H1 (cell line): ENCODE measurements at regions not wholly inside any gene's neighbourhood (a gene's known extent, or its start where the extent isn't known, plus 50 kb on each side); places are given as distances from the start of the nearest gene placed in this dataset.

Experiments used
- CTCF ChIA-PET: fragments of 300-600 bp; sonication (Branson Sonifier 250); formaldehyde crosslinking; loops from one replicate; lab custom pipeline; 2021; ENCODE audit not compliant: partially characterized antibody; lab: Charles Lee
- POLR2A ChIA-PET: fragments of 300-600 bp; sonication (Branson Sonifier 250); formaldehyde crosslinking; loops from one replicate; lab custom pipeline; 2021; ENCODE audit warnings: inconsistent platforms; ENCODE audit not compliant: partially characterized antibody; lab: Charles Lee
- DNase-seq, 2 experiments: peaks; one replicate each; pipeline versions ENCODE4 v3.0.0 to v3.0.0-alpha.2; 2010 to 2022; ENCODE audit warnings: low spot score in 2 of 2, low read depth in 1 of 2, mixed read lengths in 1 of 2
- FAIRE-seq: peaks from 2 replicates; lab custom pipeline; 2011; peaks lifted over from hg19 to GRCh38; lab: Jason Lieb, UNC
- H2AFZ ChIP-seq: 2 replicates; pipeline ENCODE4 v1.8.1; 2012; ENCODE audit warnings: low read length, inconsistent platforms
- H2AK5ac ChIP-seq: 2 replicates; pipeline ENCODE4 v1.6.1; 2013; ENCODE audit warnings: low read depth, low read length
- H2BK120ac ChIP-seq: replicated peaks from 2 replicates; pipeline ENCODE3; 2013; ENCODE audit warnings: low read depth, low read length, inconsistent platforms
- H2BK12ac ChIP-seq: 2 replicates; pipeline ENCODE4 v1.6.1; 2013; ENCODE audit warnings: low read depth, low read length
- H2BK15ac ChIP-seq: 2 replicates; pipeline ENCODE4 v1.6.1; 2013; ENCODE audit warnings: low read length
- H2BK20ac ChIP-seq: 2 replicates; pipeline ENCODE4 v1.6.1; 2013; ENCODE audit warnings: low read length
- H2BK5ac ChIP-seq: 2 replicates; pipeline ENCODE4 v1.6.1; 2013; ENCODE audit warnings: low read depth, low read length
- H3K14ac ChIP-seq: 2 replicates; pipeline ENCODE4 v1.6.1; 2013; ENCODE audit warnings: inconsistent platforms; ENCODE audit not compliant: insufficient read length
- H3K18ac ChIP-seq: 2 replicates; pipeline ENCODE4 v1.6.1; 2013; ENCODE audit warnings: low read length; ENCODE audit errors: extremely low read depth
- H3K23ac ChIP-seq: 2 replicates; pipeline ENCODE4 v1.6.1; 2013; ENCODE audit warnings: inconsistent platforms; ENCODE audit not compliant: insufficient read length
- H3K23me2 ChIP-seq: 2 replicates; pipeline ENCODE4 v1.6.1; 2013; ENCODE audit warnings: low read depth, low read length
- H3K27ac ChIP-seq: 2 replicates; pipeline ENCODE4 v1.6.1; 2011; ENCODE audit warnings: low read depth, low read length, inconsistent platforms
- H3K27me3 ChIP-seq, 4 experiments: replicated peaks in 1 of 4; 1 replicate in 1 of 4; 2 replicates in 3 of 4; pipeline versions ENCODE4 v1.6.1 to v1.8.1; 2011 to 2013; ENCODE audit warnings: low read length in 3 of 4, mild to moderate bottlenecking in 3 of 4, inconsistent platforms in 2 of 4, mixed read lengths in 2 of 4, moderate library complexity in 1 of 4; ENCODE audit not compliant: control insufficient read depth in 3 of 4, insufficient read depth in 3 of 4; ENCODE audit errors: extremely low read depth in 1 of 4
- H3K36me3 ChIP-seq, 4 experiments: 2 replicates each; pipeline versions ENCODE4 v1.6.1 to v1.8.1; 2011 to 2013; ENCODE audit warnings: mild to moderate bottlenecking in 4 of 4, low read length in 3 of 4, moderate library complexity in 2 of 4, control low read depth in 1 of 4, inconsistent platforms in 1 of 4; ENCODE audit not compliant: insufficient read depth in 4 of 4, control insufficient read depth in 2 of 4
- H3K4ac ChIP-seq: replicated peaks from 2 replicates; pipeline ENCODE3; 2013; ENCODE audit warnings: low read length, low read depth, mixed read lengths, inconsistent platforms; ENCODE audit not compliant: insufficient read length
- H3K4me1 ChIP-seq, 4 experiments: replicated peaks in 1 of 4; 1 replicate in 1 of 4; 2 replicates in 3 of 4; pipeline versions ENCODE4 v1.6.1 to v1.8.1; 2011 to 2013; ENCODE audit warnings: low read length in 3 of 4, inconsistent platforms in 2 of 4, mixed read lengths in 1 of 4; ENCODE audit not compliant: insufficient read depth in 4 of 4, control insufficient read depth in 3 of 4
- H3K4me2 ChIP-seq, 2 experiments: 2 replicates each; pipeline versions ENCODE4 v1.6.1 to v1.8.1; 2011 to 2013; ENCODE audit warnings: low read depth in 2 of 2, low read length in 2 of 2, control low read depth in 1 of 2, inconsistent platforms in 1 of 2, mild to moderate bottlenecking in 1 of 2; ENCODE audit not compliant: insufficient read depth in 1 of 2
- H3K4me3 ChIP-seq, 4 experiments: fragments of 200-600, 300-600 bp in 1 of 4; sonication (generic), shearing (Covaris generic), sonication (Bioruptor Twin) in 1 of 4; 2 replicates each; pipeline versions ENCODE4 v1.5.1 to v1.8.1; 2011 to 2016; ENCODE audit warnings: low read length in 4 of 4, low read depth in 3 of 4, control low read depth in 2 of 4, inconsistent platforms in 2 of 4, mild to moderate bottlenecking in 2 of 4, mixed read lengths in 1 of 4, moderate library complexity in 1 of 4; ENCODE audit not compliant: insufficient read depth in 2 of 4; ENCODE audit errors: extremely low read depth in 1 of 4
- H3K56ac ChIP-seq: replicated peaks from 2 replicates; pipeline ENCODE3; 2013; ENCODE audit warnings: low read depth, mild to moderate bottlenecking, mixed read lengths, low read length, inconsistent platforms; ENCODE audit not compliant: insufficient read length
- H3K79me1 ChIP-seq: 2 replicates; pipeline ENCODE4 v1.6.1; 2013; ENCODE audit warnings: low read depth, low read length, control low read depth
- H3K79me2 ChIP-seq, 2 experiments: 2 replicates each; pipeline versions ENCODE4 v1.6.1 to v1.8.1; 2012 to 2013; ENCODE audit warnings: low read length in 2 of 2, mild to moderate bottlenecking in 2 of 2, inconsistent platforms in 1 of 2; ENCODE audit not compliant: insufficient read depth in 2 of 2, control insufficient read depth in 1 of 2
- H3K9ac ChIP-seq, 4 experiments: replicated peaks in 1 of 4; 1 replicate in 1 of 4; 2 replicates in 3 of 4; pipeline versions ENCODE4 v1.6.1 to v1.8.1; 2011 to 2013; ENCODE audit warnings: low read depth in 3 of 4, low read length in 3 of 4, control low read depth in 2 of 4, mild to moderate bottlenecking in 2 of 4, moderate library complexity in 2 of 4, inconsistent platforms in 1 of 4; ENCODE audit errors: extremely low read depth in 1 of 4
- H3K9me3 ChIP-seq, 2 experiments: 2 replicates each; pipeline versions ENCODE4 v1.6.1 to v1.8.1; 2012 to 2013; ENCODE audit warnings: mild to moderate bottlenecking in 2 of 2, moderate library complexity in 2 of 2, control low read depth in 1 of 2, inconsistent platforms in 1 of 2, low read depth in 1 of 2, low read length in 1 of 2, mixed read lengths in 1 of 2; ENCODE audit not compliant: insufficient read depth in 2 of 2
- H4K20me1 ChIP-seq, 2 experiments: replicated peaks in 1 of 2; 2 replicates each; pipeline versions ENCODE3 to v1.8.1; 2011 to 2013; ENCODE audit warnings: inconsistent platforms in 2 of 2, low read length in 2 of 2, mild to moderate bottlenecking in 1 of 2; ENCODE audit not compliant: insufficient read depth in 2 of 2, control insufficient read depth in 1 of 2
- H4K5ac ChIP-seq: 2 replicates; pipeline ENCODE4 v1.6.1; 2013; ENCODE audit warnings: low read length, low read depth, mixed read lengths, inconsistent platforms; ENCODE audit not compliant: insufficient read length
- H4K8ac ChIP-seq: 2 replicates; pipeline ENCODE4 v1.8.0; 2013; ENCODE audit warnings: mild to moderate bottlenecking, moderate library complexity, low read length, inconsistent platforms; ENCODE audit not compliant: insufficient read depth; ENCODE audit errors: extremely low read depth
- H4K91ac ChIP-seq: replicated peaks from 2 replicates; pipeline ENCODE3; 2013; ENCODE audit warnings: low read length, mixed read lengths, inconsistent platforms; ENCODE audit not compliant: insufficient read length
- HDAC6 ChIP-seq: IDR thresholded peaks from one replicate; pipeline ENCODE4 v1.7.1; 2012; ENCODE audit warnings: low read depth, mild to moderate bottlenecking, inconsistent platforms, low read length, moderate library complexity
- WGBS, 2 experiments: shearing (Covaris generic) in 1 of 2; methylation state at CpG; one replicate each; pipeline versions ENCODE4 v1.1.6 to v1.1.7; 2013 to 2015; ENCODE audit warnings: low lambda C conversion rate in 2 of 2, mixed read lengths in 2 of 2, inconsistent platforms in 1 of 2, low coverage in 1 of 2, missing lambda C conversion rate in 1 of 2; ENCODE audit not compliant: insufficient replicate concordance in 2 of 2, insufficient coverage in 1 of 2, insufficient read length in 1 of 2; ENCODE audit errors: extremely low coverage in 1 of 2, missing lambda C conversion rate in 1 of 2; 5-methylcytosine and 5-hydroxymethylcytosine counted together

DNA sequence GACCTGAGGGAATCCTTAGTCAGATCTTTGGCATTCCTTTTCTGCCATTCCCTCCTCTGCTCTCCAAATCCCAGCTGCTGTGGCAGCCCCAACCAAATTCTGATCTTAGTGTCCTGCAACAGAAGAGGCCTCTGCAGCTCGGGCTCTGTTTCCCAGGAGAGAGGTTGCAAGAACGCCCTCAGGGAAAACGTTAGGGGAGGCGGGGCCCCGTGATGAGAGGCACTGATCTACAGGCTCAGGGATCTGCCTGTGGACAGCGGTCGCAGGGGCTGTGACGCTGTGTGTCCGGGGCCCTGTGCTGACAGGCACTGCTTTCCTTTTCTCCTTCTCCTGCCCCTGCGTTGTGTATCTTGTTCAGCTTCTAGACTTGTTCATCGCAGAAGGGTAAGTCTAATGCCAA lies 57.3 kb upstream of the DPYSL4 start:
- Histone ChIP-seq H3K4me2 (no peak overlapping the region), H3K27me3 (no peaks in the 10 kb centered on the region; a peak in 1 of 7 replicates), H2BK12ac (no peak overlapping the region), H4K20me1 (peaks cover 0 to 2% of the 10 kb centered on the region in 2 experiments), H3K4ac (no peak overlapping the region), H3K79me1 (no peaks in the 10 kb centered on the region), H3K23ac (no peak overlapping the region), H3K4me3 (no peak overlapping the region), H2AK5ac (no peak overlapping the region), H4K8ac (no peak overlapping the region), H3K23me2 (no peaks in the 10 kb centered on the region), H4K91ac (no peak overlapping the region), H3K9me3 (no peaks in the 10 kb centered on the region), H3K56ac (no peak overlapping the region), H3K79me2 (no peaks in the 10 kb centered on the region), H2BK15ac (no peak overlapping the region), H2BK120ac (no peak overlapping the region), H3K4me1 (no peaks in the 10 kb centered on the region), H2BK5ac (no peak overlapping the region), H2BK20ac (no peak overlapping the region), H4K5ac (no peak overlapping the region), H3K36me3 (no peaks in the 10 kb centered on the region), H3K9ac (no peak overlapping the region), H3K27ac (no peak overlapping the region), H3K18ac (no peak overlapping the region), H3K14ac (no peak overlapping the region), H2AFZ (no peak overlapping the region)
- POLR2A ChIA-PET = no interaction called here
- DNase-seq = no peak
- 88% methylated on average over 11 of the region's 11 CpGs; no CpG with 5 or more reads in 1 of the 2 experiments for WGBS, 2 experiments
- no peak for FAIRE-seq
- CTCF ChIA-PET = interaction anchor here (0.8 to 6.7 kb wide), 5 partner anchors 13 to 733 kb away, joined by 3 to 59 read pairs (median 3); no protein-coding TSS in a partner anchor
- TF ChIP-seq HDAC6 = no peak
